ENCODE measurements at regions not wholly inside any gene's neighbourhood (a gene's known extent, or its start where the extent isn't known, plus 50 kb on each side); places are given as distances from the start of the nearest gene placed in this dataset.

DNA sequence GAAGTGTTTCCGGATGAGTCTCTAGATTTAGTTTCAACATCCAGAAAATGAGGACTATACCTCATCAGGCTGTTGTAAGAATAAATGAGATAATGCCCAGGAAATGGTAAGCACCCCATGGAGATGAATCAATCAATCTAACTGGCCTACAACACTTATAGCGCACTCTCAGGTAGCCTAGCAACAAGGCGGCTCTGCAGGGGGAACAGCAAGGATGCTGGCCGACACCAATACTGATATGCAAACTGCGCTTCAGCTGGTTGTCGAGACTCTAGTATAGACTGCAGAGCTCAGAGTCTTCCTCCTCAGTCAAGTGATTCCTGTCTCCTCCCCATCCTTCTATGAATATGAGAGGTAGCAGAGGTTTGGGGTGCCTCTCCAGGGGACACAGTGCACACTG, 218.8 kb upstream of the WWC1 start:
- Histone ChIP-seq H3K9me3 (no peaks in the 10 kb centered on the region), H3K4me3 (no peak overlapping the region), H3K27me3 (no peaks in the 10 kb centered on the region), H3K36me3 (no peaks in the 10 kb centered on the region), H3K4me1 (no peaks in the 10 kb centered on the region), H3K27ac (no peak overlapping the region)
- no peak for TF ChIP-seq POLR2A (IDR thresholded peaks at IDR 0.05)
- TF ChIP-seq, protein P1, sequence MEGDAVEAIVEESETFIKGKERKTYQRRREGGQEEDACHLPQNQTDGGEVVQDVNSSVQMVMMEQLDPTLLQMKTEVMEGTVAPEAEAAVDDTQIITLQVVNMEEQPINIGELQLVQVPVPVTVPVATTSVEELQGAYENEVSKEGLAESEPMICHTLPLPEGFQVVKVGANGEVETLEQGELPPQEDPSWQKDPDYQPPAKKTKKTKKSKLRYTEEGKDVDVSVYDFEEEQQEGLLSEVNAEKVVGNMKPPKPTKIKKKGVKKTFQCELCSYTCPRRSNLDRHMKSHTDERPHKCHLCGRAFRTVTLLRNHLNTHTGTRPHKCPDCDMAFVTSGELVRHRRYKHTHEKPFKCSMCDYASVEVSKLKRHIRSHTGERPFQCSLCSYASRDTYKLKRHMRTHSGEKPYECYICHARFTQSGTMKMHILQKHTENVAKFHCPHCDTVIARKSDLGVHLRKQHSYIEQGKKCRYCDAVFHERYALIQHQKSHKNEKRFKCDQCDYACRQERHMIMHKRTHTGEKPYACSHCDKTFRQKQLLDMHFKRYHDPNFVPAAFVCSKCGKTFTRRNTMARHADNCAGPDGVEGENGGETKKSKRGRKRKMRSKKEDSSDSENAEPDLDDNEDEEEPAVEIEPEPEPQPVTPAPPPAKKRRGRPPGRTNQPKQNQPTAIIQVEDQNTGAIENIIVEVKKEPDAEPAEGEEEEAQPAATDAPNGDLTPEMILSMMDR (IDR thresholded peaks at IDR 0.05) = no peak
- 100% methylated on average over 1 of the region's 6 CpGs for WGBS (ENCODE audit: insufficient coverage, low coverage, low lambda C conversion rate, missing lambda C conversion rate)
- intact Hi-C loops (cut with DNase I) = no loop called here
- no peak for DNase-seq
- no peak for ATAC-seq

GRCh38 chr5:168073311-168073710, 218.1 kb upstream of the WWC1 start:
- Histone ChIP-seq H3K27me3 (no peaks in the 10 kb centered on the region), H3K27ac (no peak overlapping the region), H3K36me3 (no peaks in the 10 kb centered on the region), H3K4me1 (no peaks in the 10 kb centered on the region), H3K9me3 (no peaks in the 10 kb centered on the region), H3K4me3 (no peak overlapping the region)
- intact Hi-C loops (cut with DNase I) = no loop called here
- ATAC-seq (no peak), DNase-seq (no peak)
- no peak for TF ChIP-seq POLR2A (IDR thresholded peaks at IDR 0.05)
- TF ChIP-seq, protein P1 (IDR thresholded peaks at IDR 0.05) = no peak
- WGBS (ENCODE audit: insufficient coverage, low coverage, low lambda C conversion rate, missing lambda C conversion rate) = 83% methylated on average over 1 of the region's 5 CpGs

DNA sequence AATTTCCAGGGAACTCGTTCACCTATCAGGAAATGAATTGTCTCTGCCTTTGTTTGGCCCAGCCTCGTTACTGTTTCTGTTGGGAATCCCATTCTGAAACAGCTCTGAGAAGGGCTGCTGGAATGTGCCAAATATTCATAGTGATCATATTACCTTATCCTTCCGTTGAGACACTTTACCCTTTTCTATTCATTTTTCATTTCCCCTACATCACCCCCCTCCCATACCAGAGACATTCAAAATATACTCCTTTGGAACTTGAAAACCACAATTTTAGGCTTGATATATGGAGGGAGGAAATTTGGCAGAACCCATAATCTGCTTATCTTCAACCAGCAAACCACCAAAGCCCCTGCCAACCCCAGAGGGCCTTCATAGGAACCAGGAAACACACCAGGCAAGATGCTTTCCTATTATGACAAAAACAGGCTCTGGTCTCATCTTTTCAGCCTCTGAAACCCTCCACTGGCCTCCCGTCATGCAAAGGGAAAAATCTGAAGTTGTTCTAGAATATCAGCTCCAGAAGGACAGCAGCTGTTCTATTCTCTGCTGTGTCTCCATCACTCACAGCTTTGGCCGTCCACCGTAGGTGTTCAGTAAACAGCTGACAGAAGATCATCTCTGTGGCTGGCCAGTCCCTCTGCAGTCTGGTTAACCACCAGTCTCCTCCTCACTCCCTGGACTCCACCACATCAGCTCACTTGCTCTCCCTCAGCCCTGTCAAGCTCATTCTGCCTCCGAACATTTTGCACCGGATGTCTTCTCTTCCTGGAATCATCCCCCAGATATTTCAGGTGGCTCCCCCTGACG, 217.2 kb upstream of the WWC1 start:
- no peaks in the 10 kb centered on the region for H3K27me3 ChIP-seq
- H3K9me3 ChIP-seq = no peaks in the 10 kb centered on the region
- no peak for DNase-seq
- 50% methylated on average over 9 of the region's 9 CpGs for WGBS (ENCODE audit: insufficient coverage, low coverage, low lambda C conversion rate, missing lambda C conversion rate)
- no peak for TF ChIP-seq POLR2A (IDR thresholded peaks at IDR 0.05)
- TF ChIP-seq, protein P1 (IDR thresholded peaks at IDR 0.05) = no peak
- H3K36me3 ChIP-seq = no peaks in the 10 kb centered on the region
- intact Hi-C loops (cut with DNase I) = no loop called here
- ATAC-seq = no peak
- no peak overlapping the region for H3K4me3 ChIP-seq
- H3K4me1 ChIP-seq = no peaks in the 10 kb centered on the region
- no peak overlapping the region for H3K27ac ChIP-seq

DNA sequence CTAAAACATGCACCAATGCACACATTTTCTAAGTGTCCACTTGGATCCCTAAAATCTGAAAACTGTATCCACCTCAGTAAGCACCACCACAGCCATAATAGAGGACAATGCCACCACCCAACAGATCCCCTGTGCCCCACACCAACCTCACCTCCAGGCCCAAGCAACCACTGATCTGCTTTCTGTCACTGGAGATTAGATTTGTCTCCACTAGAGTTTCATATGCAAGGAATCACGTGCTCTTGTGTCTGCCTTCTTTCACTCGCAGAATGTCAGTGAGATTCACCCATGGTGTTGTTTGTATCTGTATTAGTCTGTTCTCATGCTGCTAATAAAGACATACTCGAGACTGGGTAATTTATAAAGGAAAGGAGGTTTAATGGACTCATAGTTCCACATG, 216.1 kb upstream of the WWC1 start:
- no peak for ATAC-seq
- H3K4me3 ChIP-seq = no peak overlapping the region
- TF ChIP-seq, protein P1 (IDR thresholded peaks at IDR 0.05) = no peak
- TF ChIP-seq POLR2A (IDR thresholded peaks at IDR 0.05) = no peak
- no peaks in the 10 kb centered on the region for H3K9me3 ChIP-seq
- intact Hi-C loops (cut with DNase I) = no loop called here
- H3K27me3 ChIP-seq = no peaks in the 10 kb centered on the region
- H3K36me3 ChIP-seq = no peaks in the 10 kb centered on the region
- H3K4me1 ChIP-seq = no peaks in the 10 kb centered on the region
- no peak overlapping the region for H3K27ac ChIP-seq
- 71% methylated on average over 2 of the region's 3 CpGs for WGBS (ENCODE audit: insufficient coverage, low coverage, low lambda C conversion rate, missing lambda C conversion rate)
- no peak for DNase-seq
